NCI-H2196 (cell line): ENCODE measurements at regions not wholly inside any gene's neighbourhood (a gene's known extent, or its start where the extent isn't known, plus 50 kb on each side); places are given as distances from the start of the nearest gene placed in this dataset.
"Not testable (repeated sequence)": the region's sequence is repeated elsewhere in the genome, so short reads cannot be mapped to it uniquely, and the experiment has no call there.

Source experiments
- DNase-seq: peaks from one replicate; lab custom pipeline; 2025; ENCODE audit not compliant: unreplicated experiment; lab: John Stamatoyannopoulos, UW

DNA sequence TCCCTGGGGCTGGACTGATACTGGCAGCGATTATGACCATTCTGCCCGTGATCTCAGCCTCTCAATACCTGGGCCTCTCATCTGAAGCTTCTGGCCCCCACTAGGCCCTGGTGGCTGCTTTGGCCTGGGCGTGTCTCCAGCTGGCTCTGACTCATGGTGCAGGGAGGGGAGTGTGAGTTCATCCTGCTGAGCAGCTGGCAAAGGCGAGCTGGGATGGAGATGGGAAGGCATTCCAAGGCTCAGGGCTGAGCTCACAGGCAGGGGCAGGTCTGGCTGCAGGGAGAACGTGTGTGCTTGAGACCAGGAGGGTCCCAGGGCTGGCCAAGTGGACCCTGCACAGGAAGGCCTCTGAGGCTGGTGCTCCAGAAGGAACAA lies 221.8 kb downstream of the TMEM121 start:
- DNase-seq, result no peak

DNA sequence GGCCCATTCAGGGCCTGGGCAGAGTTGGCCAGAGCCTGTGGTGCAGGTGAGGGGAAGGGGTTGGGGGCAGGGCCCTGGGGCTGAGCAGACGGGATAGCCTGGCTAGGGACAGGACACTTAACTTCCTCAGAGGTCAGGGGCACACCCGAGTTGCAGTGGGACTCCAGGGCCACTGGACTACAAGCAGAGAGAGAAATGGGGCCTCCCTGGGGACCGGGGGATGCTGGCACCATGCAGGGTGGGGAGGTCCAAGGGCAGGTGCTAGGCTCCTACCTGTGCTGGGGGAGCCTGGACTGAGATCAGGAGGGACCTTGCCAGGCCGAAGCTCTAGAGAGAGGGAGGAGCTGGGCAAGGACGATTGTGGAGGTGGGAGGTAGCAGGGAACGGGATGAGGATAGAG lies 222.3 kb downstream of the TMEM121 start:
- not testable (repeated sequence) for DNase-seq

DNA sequence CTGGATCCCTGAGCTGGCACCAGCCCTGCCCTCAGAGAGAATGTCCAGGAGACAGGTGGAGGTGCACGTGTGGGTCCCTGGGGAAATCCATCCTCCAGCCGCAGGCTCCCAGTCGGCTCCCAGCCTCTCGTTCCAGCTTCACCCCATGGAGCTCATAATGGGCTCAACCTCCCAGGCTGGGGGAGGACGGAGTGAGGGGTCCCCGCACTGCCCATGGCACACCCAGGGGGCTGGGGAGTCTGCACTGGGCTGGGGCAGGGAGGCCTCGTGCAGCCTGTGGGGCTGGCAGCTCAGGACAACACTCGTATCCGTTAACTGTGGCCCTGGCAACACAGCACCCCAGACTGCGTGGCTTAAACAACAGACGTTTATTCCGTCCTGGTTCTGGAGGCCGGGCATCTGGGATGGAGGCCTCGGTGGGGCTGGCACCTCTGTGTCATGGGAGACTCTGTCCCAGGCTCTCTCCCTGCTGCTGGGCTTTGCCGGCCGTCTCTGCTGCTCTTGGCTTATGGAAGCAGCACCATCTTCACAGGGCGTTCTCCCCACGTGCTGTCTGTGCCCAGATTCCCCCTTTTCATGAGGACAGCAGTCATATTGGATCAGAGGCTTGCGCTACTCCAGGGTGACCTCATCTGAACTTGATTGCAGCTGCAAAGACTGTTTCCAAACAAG lies 223.6 kb downstream of the TMEM121 start:
- not testable (repeated sequence) for DNase-seq

DNA sequence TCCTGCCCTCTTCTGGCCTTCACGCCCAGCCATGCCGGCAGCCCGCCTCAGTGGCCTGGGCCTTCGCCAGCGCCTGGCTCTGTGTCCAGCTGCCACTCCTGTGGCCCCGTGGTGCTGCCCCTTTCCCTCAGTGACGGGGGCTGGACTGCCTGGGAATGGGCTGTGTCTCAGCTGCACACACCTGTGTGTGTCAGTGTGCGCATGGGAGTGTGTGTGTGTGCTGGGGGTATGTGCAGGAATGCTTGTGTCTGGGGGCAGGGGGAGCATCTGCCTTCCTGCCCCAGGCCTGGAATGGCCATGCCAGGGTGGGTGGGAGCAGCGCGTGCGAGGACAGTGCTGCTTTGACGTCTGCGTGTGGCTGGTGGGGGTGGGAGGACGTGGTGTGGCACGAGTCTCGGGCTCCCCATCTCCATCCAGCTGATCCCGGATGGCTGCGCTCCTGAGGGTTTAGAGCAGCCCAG lies 224.9 kb downstream of the TMEM121 start:
- DNase-seq, result not testable (repeated sequence)

DNA sequence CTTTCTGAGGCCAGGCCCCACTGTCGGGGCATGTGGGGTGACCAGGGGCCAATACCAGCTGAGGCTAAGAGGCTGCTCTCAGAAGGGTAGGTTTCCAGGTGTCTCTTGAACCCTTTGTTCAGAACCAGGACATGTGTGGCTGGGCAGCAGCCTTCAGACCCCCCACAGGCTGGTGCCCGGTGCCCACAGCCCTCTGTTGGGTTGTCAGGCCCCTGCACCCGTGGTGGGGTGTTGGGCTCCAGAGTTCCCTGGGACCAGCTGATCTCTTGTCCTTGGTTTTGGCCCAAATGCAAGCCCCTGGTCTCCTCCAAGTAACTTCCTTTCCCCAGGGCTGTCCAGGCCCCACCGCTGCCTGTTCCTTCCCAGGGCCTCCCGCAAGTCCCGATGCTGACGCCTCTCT lies 226.0 kb downstream of the TMEM121 start:
- not testable (repeated sequence) for DNase-seq

DNA sequence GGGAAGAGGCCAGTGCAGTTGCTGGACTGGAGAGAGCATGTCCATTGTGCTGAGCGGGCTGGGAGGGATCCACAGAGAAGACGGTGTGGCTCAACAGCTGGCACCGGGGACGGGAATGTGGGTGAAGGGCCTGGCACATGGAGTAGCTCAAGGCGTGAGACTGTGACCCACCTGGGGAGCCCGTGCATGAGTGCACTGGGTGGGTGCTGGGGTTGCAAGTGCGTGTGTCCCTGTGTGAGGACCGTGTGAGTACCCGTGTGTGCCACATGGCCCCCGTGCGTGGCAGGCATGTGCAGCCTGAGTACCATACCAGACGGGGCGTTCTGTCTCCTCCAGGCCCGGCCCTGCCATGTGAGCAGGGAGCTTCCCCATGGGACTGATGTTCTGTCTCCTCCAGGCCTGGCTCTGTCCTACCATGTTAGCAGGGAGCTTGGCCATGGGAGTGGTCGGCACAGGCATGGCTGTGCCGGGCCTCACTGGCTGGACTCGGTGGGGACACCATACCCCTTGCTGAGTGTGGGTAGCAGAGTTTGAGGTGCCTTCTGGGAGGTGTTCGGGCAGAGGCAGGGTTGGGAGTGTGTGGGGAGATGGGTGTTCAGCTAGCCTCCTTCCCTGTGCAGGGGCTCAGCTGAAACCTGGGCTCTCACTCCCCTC lies 234.4 kb downstream of the TMEM121 start:
- DNase-seq, result no peak

DNA sequence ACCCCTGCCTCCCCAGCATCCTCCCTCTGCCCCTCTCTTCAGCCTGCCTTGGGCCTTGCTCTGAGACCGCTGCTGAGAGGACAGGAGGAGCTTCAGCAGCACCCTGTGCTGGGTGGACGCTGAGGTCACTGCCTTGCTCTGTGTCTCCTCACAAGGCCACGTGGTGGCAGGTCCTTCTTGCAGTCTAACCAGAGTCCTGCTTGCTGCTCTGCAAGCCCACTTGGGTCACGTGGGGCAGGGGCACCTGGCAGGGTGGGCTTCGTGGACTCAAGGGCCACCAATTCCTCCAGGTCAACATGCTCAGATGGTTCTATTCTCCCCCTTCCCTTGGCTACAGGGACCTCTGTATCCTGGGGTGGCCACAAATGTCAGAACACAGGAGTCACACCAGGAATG lies 235.0 kb downstream of the TMEM121 start:
- not testable (repeated sequence) for DNase-seq

DNA sequence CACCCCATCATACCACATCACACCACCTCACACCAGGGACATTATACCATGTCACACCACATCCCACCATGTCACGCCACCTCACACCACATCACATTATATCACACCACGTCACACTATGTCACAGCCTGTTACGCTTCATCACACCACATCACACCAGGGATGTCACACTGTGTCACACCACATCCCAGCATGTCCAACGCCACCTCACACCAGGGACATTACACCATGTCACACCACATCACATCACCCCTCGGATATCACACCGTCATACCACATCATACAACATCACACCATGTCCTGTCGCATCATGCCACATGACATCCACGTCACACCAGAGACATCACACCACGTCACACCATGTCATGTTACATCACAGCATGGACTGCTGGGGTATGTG lies 235.5 kb downstream of the TMEM121 start:
- DNase-seq, result no peak

DNA sequence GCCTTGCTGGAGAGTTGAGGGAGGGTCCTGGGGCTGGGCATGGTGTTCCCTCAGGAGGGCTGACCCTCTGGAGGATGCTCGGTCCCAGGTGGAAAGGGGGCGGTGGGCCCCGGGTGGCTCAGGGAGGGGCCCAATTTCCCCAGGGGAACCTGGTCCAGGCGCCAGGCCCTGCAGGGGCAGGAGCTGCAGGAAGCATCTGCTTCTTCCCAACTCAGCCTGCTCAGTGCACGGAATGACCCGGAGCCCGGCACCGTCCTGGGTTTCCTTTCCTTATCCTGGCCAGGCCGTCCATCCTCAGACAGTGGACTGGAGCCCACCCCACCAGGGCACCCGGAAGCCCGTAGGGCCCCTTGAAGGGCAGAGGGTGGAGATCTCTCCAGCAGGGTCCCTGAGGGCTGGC lies 235.9 kb downstream of the TMEM121 start:
- not testable (repeated sequence) for DNase-seq

DNA sequence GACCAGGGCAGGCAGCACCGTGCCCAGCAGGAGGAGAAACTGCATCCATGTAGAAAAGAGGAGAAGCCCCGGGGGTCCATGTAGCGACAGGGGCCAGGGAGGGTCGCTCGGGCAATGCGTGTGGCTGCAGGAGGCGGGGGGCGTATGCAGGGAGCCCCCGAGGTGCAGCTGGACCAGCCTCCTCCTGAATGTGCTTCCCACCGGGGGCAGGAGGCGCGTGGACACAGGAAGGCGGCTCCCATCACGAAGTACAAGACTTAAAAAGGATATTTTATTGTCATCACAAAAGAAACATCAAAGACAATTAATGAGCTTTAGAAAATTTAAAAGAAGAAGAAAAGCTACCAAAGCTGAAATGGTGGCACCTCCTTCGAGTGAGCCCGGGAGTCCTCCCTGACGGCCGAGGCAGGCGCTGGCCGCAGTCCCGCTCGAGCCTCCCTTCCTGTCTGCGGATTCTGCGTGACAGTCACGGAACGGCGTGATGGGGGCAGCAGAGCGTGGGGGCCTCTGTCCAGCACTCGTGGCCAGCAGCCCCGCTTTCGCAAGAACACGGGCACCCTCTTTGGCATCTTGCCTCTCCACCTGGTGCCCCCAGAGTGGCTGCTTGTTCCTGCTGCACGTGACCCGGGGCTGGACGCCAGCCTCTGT lies 238.0 kb downstream of the TMEM121 start:
- not testable (repeated sequence) for DNase-seq

DNA sequence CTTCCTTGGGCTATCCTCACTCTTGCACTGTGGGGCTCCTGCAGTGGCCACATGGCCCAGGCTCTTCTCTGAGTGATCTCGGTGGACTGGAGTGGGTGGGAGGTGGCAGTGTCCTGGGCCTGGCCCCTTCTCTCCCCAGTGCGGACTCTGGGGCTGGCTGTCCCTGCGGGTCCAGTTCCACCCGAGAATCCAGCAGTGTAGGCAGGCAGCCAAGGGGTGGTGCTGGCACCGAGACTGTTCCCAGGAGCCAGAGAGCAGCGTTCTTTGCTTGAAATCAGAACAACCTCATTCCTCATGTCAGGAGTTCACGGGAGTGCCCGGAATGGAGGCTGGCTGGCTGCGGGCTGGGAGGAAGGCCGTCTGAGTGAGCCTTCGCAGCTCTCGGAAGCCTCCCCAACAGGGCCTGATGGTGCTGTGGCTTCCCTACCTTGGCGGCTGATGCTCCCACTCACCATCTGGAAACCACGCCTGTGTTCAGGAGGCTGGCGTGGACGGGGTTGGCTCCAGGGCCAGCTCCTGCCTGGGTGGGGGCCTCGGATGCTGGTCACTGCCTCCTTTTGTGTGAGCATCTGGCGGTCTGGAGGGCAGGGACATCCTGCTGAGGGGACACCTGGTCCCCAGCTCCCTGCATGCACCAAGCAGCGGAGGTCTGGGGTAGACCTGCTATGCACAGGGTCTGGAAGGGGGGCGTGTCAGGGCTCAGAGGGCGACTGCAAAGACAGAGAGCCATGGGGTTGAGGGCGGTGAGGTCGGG lies 238.9 kb downstream of the TMEM121 start:
- DNase-seq, result not testable (repeated sequence)

DNA sequence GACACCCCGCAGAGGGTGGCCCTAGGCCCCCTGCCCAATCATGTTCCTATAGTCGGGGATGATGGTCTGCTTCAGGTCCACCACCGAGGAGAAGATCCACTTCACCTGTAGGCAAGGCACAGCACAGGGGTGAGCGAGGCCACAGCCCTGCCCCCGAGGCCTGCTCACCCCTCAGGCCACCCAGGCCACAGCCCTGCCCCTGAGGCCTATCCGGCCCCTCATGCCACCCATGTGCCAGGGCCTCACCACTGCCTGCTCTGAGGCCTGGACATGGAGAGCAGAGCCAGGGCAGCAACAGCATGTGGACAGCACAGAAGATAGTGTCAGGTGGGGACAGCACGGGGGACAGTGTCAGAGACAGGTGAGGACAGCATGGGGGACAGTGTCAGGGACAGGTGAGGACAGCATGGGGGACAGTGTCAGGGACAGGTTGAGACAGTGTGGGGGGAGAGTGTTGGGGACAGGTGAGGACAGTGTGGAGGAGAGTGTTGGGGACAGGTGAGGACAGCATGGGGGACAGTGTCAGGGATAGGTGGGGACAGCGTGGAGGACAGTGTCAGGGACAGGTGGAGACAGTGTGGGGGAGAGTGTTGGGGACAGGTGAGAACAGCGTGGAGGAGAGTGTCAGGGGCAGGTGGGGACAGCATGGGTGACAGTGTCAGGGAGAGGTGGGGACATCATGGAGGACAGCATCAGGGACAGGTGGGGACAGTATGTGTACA lies 239.7 kb downstream of the TMEM121 start:
- no peak for DNase-seq

DNA sequence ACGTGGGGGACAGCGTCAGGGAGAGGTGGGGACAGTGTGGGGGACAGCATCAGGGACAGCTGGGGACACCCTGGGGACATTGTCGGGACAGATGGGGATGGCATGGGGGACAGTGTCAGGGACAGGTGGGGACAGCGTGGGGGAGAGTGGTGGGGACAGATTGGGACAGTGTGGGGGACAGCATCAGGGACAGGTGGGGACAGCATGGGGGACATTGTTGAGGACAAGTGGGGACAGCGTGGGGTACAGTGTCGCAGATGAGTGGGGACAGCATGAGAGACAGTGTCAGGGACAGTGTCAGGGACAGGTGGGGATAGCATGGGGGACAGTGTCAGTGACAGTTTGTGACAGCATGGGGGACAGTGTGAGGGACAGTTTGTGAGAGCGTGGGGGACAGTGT lies 240.9 kb downstream of the TMEM121 start:
- DNase-seq, result no peak

DNA sequence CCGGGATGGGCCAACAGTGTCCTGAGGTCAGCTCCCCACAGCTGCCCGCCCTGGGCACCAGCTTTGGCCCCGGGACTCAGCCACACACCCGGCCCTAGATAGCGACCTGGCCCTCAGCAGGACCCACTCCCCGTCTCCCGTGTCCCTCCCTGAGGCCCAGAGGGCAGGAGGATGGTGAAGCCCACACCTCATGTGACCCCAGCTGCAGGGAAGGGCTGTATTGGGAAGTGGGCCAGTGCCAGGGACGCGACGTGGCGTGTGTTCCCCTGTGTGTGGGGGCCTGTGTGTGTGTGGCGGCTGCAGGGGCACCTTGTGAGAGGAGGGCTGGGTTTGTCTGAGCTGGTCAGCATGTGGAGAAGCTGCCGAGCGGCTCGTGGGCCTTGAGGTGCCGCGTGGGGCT lies 241.7 kb downstream of the TMEM121 start:
- not testable (repeated sequence) for DNase-seq

DNA sequence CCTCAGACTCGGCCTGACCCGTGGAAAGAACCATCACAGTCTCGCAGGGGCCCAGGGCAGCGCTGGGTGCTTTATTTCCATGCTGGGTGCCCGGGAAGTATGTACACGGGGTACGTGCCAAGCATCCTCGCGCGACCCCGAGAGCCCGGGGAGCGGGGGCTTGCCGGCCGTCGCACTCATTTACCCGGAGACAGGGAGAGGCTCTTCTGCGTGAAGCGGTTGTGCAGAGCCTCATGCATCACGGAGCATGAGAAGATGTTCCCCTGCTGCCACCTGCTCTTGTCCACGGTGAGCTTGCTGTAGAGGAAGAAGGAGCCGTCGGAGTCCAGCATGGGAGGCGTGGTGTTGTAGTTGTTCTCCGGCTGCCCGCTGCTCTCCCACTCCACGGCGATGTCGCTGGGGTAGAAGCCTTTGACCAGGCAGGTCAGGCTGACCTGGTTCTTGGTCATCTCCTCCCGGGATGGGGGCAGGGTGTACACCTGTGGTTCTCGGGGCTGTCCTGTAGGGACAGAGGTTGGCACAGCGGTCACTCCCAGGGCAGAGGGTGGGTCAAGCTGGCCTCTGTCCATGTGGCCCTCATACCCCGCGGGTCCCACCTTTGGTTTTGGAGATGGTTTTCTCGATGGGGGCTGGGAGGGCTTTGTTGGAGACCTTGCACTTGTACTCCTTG lies 242.8 kb downstream of the TMEM121 start:
- not testable (repeated sequence) for DNase-seq

DNA sequence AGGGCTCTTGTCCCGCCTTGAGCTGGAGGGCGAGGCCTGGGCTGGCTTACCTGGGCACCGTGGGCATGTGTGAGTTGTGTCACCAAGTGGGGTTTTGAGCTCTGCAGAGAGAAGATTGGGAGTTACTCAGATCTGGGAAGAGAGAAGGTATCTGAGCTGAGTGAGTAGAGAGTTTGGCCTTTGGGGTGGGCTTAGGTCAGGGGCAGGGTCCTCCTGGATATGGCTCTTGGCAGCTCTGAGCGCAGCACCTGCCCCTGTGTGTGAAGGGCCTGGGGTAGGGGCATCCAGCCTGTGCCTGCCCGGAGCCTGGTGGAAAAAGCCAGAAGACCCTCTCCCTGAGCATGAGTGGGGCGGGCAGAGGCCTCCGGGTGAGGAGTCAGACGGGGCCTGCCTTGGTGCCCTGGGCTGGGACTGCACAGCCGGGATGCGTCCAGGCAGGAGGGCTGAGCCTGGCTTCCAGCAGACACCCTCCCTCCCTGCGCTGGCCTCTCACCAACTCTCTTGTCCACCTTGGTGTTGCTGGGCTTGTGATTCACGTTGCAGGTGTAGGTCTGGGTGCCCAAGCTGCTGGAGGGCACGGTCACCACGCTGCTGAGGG lies 244.3 kb downstream of the TMEM121 start:
- not testable (repeated sequence) for DNase-seq

DNA sequence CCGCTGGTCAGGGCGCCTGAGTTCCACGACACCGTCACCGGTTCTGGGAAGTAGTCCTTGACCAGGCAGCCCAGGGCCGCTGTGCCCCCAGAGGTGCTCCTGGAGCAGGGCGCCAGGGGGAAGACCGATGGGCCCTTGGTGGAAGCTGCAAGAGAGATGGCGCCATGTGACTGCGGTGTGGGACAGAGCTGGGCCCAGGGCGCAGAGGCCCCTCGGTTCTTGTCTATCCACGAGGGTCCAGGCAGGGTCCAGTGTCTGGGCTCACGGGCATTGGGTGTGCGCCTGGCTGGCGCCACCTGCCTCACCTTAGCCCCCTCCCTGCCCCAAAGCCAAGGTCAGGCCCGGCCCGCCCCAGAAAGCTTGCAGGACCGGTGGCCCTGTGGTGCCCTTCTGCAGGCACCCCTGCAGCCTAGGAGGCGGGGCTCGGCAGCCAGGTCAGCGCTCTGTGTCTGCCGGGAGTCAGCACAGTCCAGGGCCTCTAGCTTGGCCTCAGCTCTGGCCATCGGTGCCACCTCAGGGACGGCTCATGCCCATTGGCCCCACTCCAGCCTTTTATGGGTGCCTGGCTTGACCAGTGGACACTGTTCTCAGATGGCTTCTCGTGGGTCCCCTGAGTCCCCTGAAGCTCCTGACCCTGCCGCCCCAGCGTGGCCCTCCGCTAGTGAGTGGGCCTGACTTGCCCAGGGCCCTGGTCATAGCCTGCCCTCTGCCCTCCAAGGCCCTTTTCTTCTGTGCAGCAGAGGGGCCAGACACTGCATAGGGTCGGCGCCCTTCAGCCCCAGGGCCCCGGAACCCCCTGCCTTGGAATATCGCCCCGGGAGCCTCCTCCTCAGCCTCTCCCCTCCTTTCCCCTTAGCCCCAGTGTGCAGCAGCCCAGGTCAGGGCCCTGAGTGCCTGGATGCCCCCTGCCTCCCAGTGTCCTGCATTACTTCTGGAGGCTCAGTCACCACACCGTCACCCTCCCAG lies 245.2 kb downstream of the TMEM121 start:
- DNase-seq, result not testable (repeated sequence)

DNA sequence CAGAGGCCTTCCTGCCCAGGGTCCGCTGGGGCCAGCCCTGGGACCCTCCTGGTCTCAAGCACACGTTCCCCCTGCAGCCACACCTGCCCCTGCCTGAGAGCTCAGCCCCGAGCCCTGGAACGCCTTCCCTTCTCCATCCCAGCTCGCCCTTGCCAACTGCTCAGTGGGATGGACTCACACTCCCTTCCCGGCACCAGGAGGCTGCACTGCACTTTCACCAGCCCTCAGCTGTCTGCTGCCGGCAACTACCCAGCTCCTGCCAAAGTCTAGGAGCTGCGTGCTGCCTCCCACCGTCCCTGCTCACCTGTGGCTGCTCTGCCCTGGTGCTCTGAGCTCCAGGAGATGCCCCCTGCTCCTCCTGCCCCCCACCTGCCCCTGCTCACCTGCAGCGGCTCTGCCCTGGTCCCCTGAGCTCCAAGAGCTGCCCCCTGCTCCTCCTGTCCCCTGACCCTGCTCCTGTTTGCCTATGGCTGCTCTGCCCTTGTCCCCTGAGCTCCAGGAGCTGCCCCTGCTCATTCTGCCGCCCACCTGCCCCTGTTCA lies 246.4 kb downstream of the TMEM121 start:
- not testable (repeated sequence) for DNase-seq
